HepG2 (cell line): ENCODE measurements at regions not wholly inside any gene's neighbourhood (a gene's known extent, or its start where the extent isn't known, plus 50 kb on each side); places are given as distances from the start of the nearest gene placed in this dataset.
A peak's percentile ranks its signal among the peaks of the same experiment; 100 is the strongest.

Source experiments
- ATAC-seq: fragments of 200-7000 bp; cut with Tn5 transposase; 3 replicates; pipeline ENCODE4 v1.9.1; 2020; ENCODE audit warnings: mild to moderate bottlenecking, moderate library complexity
- BruUV-seq: library from RNA; stranded (reverse); fragments of 400-500 nt; replicated peaks from 2 replicates; lab custom pipeline; 2021; lab: Mats Ljungman, UMichigan
- CTCF ChIA-PET: fragments of 300-600 bp; formaldehyde crosslinking; extraction: SDS; loops from one replicate; lab custom pipeline; 2021; ENCODE audit warnings: low total read pairs, inconsistent platforms, low intra/inter-chr PET ratio; lab: Yijun Ruan, JAX
- POLR2A ChIA-PET: fragments of 350-600 bp; sonication (Branson Sonifier 250); formaldehyde crosslinking; loops from one replicate; lab custom pipeline; 2020; ENCODE audit warnings: antibody characterized with exemption, inconsistent platforms; lab: Yijun Ruan, JAX
- DNase-seq: peaks from one replicate; pipeline ENCODE4 v3.0.0-alpha.2; 2015; ENCODE audit warnings: low spot score
- FAIRE-seq: peaks from 3 replicates; lab custom pipeline; 2011; peaks lifted over from hg19 to GRCh38; lab: Jason Lieb, UNC
- H2AFZ ChIP-seq: one replicate; pipeline ENCODE4 v1.6.1; 2011; ENCODE audit warnings: low read length, inconsistent platforms
- H3K27ac ChIP-seq: fragments of 300-600 bp; 3 replicates; pipeline ENCODE4 v1.8.0; 2011; ENCODE audit warnings: mixed run types, mild to moderate bottlenecking, mixed read lengths, low read length, inconsistent platforms; ENCODE audit not compliant: insufficient read depth; ENCODE audit errors: extremely low read length
- H3K27me3 ChIP-seq, 2 experiments: fragments of 200-600 bp in 1 of 2; 2 replicates in 1 of 2; 3 replicates in 1 of 2; pipeline versions ENCODE4 v1.6.0 to v1.8.0; 2011; ENCODE audit warnings: low read length in 2 of 2, mild to moderate bottlenecking in 2 of 2, moderate library complexity in 2 of 2, inconsistent platforms in 1 of 2; ENCODE audit not compliant: insufficient read depth in 2 of 2, control insufficient read depth in 1 of 2
- H3K36me3 ChIP-seq, 2 experiments: fragments of 200-600 bp in 1 of 2; replicated peaks in 1 of 2; 2 replicates in 1 of 2; 3 replicates in 1 of 2; pipeline versions ENCODE4 v1.5.1 to v1.8.0; 2011; ENCODE audit warnings: low read length in 2 of 2, inconsistent platforms in 1 of 2; ENCODE audit not compliant: insufficient read depth in 2 of 2, control insufficient read depth in 1 of 2
- H3K4me1 ChIP-seq: 2 replicates; pipeline ENCODE4 v1.5.1; 2012; ENCODE audit warnings: low read length, inconsistent platforms; ENCODE audit not compliant: insufficient read depth
- H3K4me2 ChIP-seq: 2 replicates; pipeline ENCODE4 v1.6.0; 2011; ENCODE audit warnings: low read depth, low read length, inconsistent platforms
- H3K4me3 ChIP-seq, 3 experiments: fragments of 200-600 bp in 1 of 3; sonication (generic), shearing (Covaris generic) in 1 of 3; replicated peaks in 1 of 3; 2 replicates each; pipeline ENCODE4 v1.5.1; 2011 to 2016; ENCODE audit warnings: low read length in 3 of 3, inconsistent platforms in 2 of 3, low read depth in 2 of 3, mild to moderate bottlenecking in 2 of 3, control low read depth in 1 of 3, mixed read lengths in 1 of 3; ENCODE audit not compliant: insufficient read depth in 1 of 3
- H3K79me2 ChIP-seq: one replicate; pipeline ENCODE4 v1.6.1; 2011; ENCODE audit warnings: low read length, inconsistent platforms; ENCODE audit not compliant: insufficient read depth
- H3K9ac ChIP-seq: 2 replicates; pipeline ENCODE4 v1.6.0; 2011; ENCODE audit warnings: mild to moderate bottlenecking, low read depth, low read length, inconsistent platforms; ENCODE audit not compliant: insufficient read depth
- H3K9me3 ChIP-seq: 2 replicates; pipeline ENCODE4 v1.5.1; 2012; ENCODE audit warnings: mild to moderate bottlenecking, low read length
- H4K20me1 ChIP-seq: 2 replicates; pipeline ENCODE4 v1.6.0; 2011; ENCODE audit warnings: inconsistent platforms, mild to moderate bottlenecking, low read length, moderate library complexity; ENCODE audit not compliant: insufficient read depth
- BRF2 ChIP-seq: sonication (generic); formaldehyde crosslinking; IDR thresholded peaks from 2 replicates; pipeline ENCODE4 v1.8.1; 2022; ENCODE audit warnings: mild to moderate bottlenecking, missing genetic modification reagents
- CHD4 ChIP-seq: fragments of 200-600 bp; sonication (generic); IDR thresholded peaks from 2 replicates; pipeline ENCODE4 v1.7.0; 2017; ENCODE audit warnings: mild to moderate bottlenecking, low read length, borderline replicate concordance
- CSRNP1 ChIP-seq: sonication (generic); formaldehyde crosslinking; IDR thresholded peaks from 2 replicates; pipeline ENCODE4 v1.8.1; 2023; ENCODE audit warnings: mild to moderate bottlenecking, missing genetic modification reagents
- DPF2 ChIP-seq: sonication (generic); formaldehyde crosslinking; IDR thresholded peaks from 2 replicates; pipeline ENCODE4 v1.4.0; 2020; ENCODE audit warnings: mild to moderate bottlenecking, low read depth, missing genetic modification reagents, borderline replicate concordance
- GATAD2A ChIP-seq: IDR thresholded peaks from 2 replicates; pipeline ENCODE4 v1.6.1; 2016
- HDAC6 ChIP-seq: fragments of 200-600 bp; sonication (generic); IDR thresholded peaks from 2 replicates; pipeline ENCODE4 v1.7.0; 2017; ENCODE audit warnings: mild to moderate bottlenecking, antibody characterized with exemption, low read length, low read depth
- PCBP2 ChIP-seq: fragments of 200-400 bp; formaldehyde crosslinking; optimal IDR thresholded peaks from 2 replicates; pipeline ENCODE3; 2018; ENCODE audit warnings: low read length, low read depth; ENCODE audit not compliant: poor library complexity, severe bottlenecking
- RBAK ChIP-seq: sonication (generic); formaldehyde crosslinking; IDR thresholded peaks from 2 replicates; pipeline ENCODE4 v1.5.1; 2020; ENCODE audit warnings: mild to moderate bottlenecking, missing genetic modification reagents
- SPEN ChIP-seq: sonication (generic); formaldehyde crosslinking; IDR thresholded peaks from 2 replicates; pipeline ENCODE4 v1.5.1; 2020; ENCODE audit warnings: low read depth, mild to moderate bottlenecking, missing genetic modification reagents
- TBX2 ChIP-seq: sonication (generic); formaldehyde crosslinking; IDR thresholded peaks from 2 replicates; pipeline ENCODE4 v1.5.0; 2020; ENCODE audit warnings: missing genetic modification reagents, mild to moderate bottlenecking, borderline replicate concordance
- ZBTB14 ChIP-seq: sonication (generic); formaldehyde crosslinking; IDR thresholded peaks from 2 replicates; pipeline ENCODE4 v1.4.0; 2020; ENCODE audit warnings: missing genetic modification reagents
- ZFAT ChIP-seq: sonication (generic); formaldehyde crosslinking; conservative IDR thresholded peaks from 2 replicates; pipeline ENCODE4 v1.8.1; 2023; ENCODE audit warnings: missing genetic modification reagents, inconsistent platforms
- ZKSCAN1 ChIP-seq: fragments of 150-350 bp; IDR thresholded peaks from 2 replicates; pipeline ENCODE4 v1.6.1; 2014; ENCODE audit warnings: low read length
- ZNF576 ChIP-seq: sonication (generic); formaldehyde crosslinking; IDR thresholded peaks from 2 replicates; pipeline ENCODE4 v1.4.0; 2020; ENCODE audit warnings: mild to moderate bottlenecking, missing genetic modification reagents
- ZNF598 ChIP-seq: sonication (generic); formaldehyde crosslinking; IDR thresholded peaks from 2 replicates; pipeline ENCODE4 v1.5.1; 2020; ENCODE audit warnings: mild to moderate bottlenecking, missing genetic modification reagents, borderline replicate concordance
- ZNF629 ChIP-seq: sonication (generic); formaldehyde crosslinking; conservative IDR thresholded peaks from 2 replicates; pipeline ENCODE4 v1.5.0; 2020; ENCODE audit warnings: missing genetic modification reagents
- WGBS: methylation state at CpG from one replicate; pipeline ENCODE4 v1.1.6; 2017; ENCODE audit warnings: low lambda C conversion rate; 5-methylcytosine and 5-hydroxymethylcytosine counted together
- in situ Hi-C: cut with HindIII; loops from 2 replicates; pipeline ENCODE4 v1.10.0; 2017; ENCODE audit warnings: low pct_unique_long_range_greater_than_20kb; ENCODE audit not compliant: extremely low pct_ligation_motif_present
- intact Hi-C: fragments of 100-400 bp; cut with micrococcal nuclease; formaldehyde crosslinking; loops from one replicate; pipeline ENCODE4 v1.10.0; 2022; ENCODE audit not compliant: unreplicated experiment

GRCh38 chr1:163537809-163538208 is 216.1 kb downstream of the NUF2 start:
- POLR2A ChIA-PET, result no interaction called here
- Histone ChIP-seq H3K9ac (no peak overlapping the region), H3K27ac (no peak overlapping the region), H2AFZ (no peak overlapping the region), H4K20me1 (no peaks in the 10 kb centered on the region), H3K4me2 (no peak overlapping the region), H3K79me2 (no peaks in the 10 kb centered on the region), H3K36me3 (no peaks in the 10 kb centered on the region), H3K4me1 (no peaks in the 10 kb centered on the region), H3K27me3 (no peaks in the 10 kb centered on the region), H3K4me3 (no peak overlapping the region), H3K9me3 (no peaks in the 10 kb centered on the region)
- FAIRE-seq, result no peak
- CTCF ChIA-PET, result no interaction called here
- in situ Hi-C loops, result loop anchor here (10.0 kb wide), 2 partner anchors 1077 to 1257 kb away; no protein-coding TSS in a partner anchor
- WGBS, result 6% methylated on average over 1 of the region's 1 CpG
- no peak for ATAC-seq
- BruUV-seq, result no TSS peak
- DNase-seq, result no peak
- intact Hi-C loops, result no loop called here
- no peak for TF ChIP-seq TBX2 (CRISPR knock-in tag)
- TF ChIP-seq ZNF629 (CRISPR knock-in tag), result peak; percentile 32; the same call in 1 of the 2 replicates

GRCh38 chr1:163538667-163539066 is 216.9 kb downstream of the NUF2 start:
- no peaks in the 10 kb centered on the region for H3K9me3 ChIP-seq
- FAIRE-seq (no peak), ATAC-seq (no peak), DNase-seq (no peak)
- intact Hi-C loops, result no loop called here
- no peak overlapping the region for H3K4me2 ChIP-seq
- BruUV-seq, result no TSS peak
- H3K36me3 ChIP-seq, result no peaks in the 10 kb centered on the region
- H3K79me2 ChIP-seq, result no peaks in the 10 kb centered on the region
- H3K27ac ChIP-seq, result no peak overlapping the region
- no peaks in the 10 kb centered on the region for H4K20me1 ChIP-seq
- CTCF ChIA-PET, result no interaction called here
- no peaks in the 10 kb centered on the region for H3K4me1 ChIP-seq
- no peak overlapping the region for H3K9ac ChIP-seq
- H3K4me3 ChIP-seq, result no peak overlapping the region
- WGBS, result 0% methylated on average over 4 of the region's 4 CpGs
- H3K27me3 ChIP-seq, result no peaks in the 10 kb centered on the region
- H2AFZ ChIP-seq, result no peak overlapping the region
- in situ Hi-C loops, result loop anchor here (10.0 kb wide), 2 partner anchors 1076 to 1256 kb away; no protein-coding TSS in a partner anchor
- POLR2A ChIA-PET, result no interaction called here
- TF ChIP-seq ZKSCAN1 (no peak), DPF2 (CRISPR knock-in tag) (no peak), ZBTB14 (CRISPR knock-in tag) (no peak), RBAK (no peak), GATAD2A (CRISPR knock-in tag) (no peak), ZNF576 (no peak), ZNF598 (no peak), CHD4 (no peak), PCBP2 (no peak), CSRNP1 (CRISPR knock-in tag) (no peak), ZFAT (CRISPR knock-in tag) (no peak), HDAC6 (no peak), SPEN (CRISPR knock-in tag) (no peak), BRF2 (CRISPR knock-in tag) (no peak)
